GM23338 (cell line): ENCODE measurements at regions not wholly inside any gene's neighbourhood (a gene's known extent, or its start where the extent isn't known, plus 50 kb on each side); places are given as distances from the start of the nearest gene placed in this dataset.

Experiments used
- ATAC-seq: fragments of 200-7000 bp; cut with Tn5 transposase; 3 replicates; pipeline ENCODE4 v1.9.1; 2020
- DNase-seq: peaks from one replicate; pipeline ENCODE4 v3.0.0-alpha.2; 2015; ENCODE audit warnings: low spot score
- H2AFZ ChIP-seq: fragments of 200-600 bp; sonication (generic); 2 replicates; pipeline ENCODE4 v1.8.0; 2016; ENCODE audit warnings: antibody characterized with exemption, mild to moderate bottlenecking, moderate library complexity
- H3F3A ChIP-seq: fragments of 200-600 bp; sonication (generic); replicated peaks from 2 replicates; pipeline ENCODE4 v1.8.0; 2017; ENCODE audit warnings: antibody characterized with exemption, mixed run types, low read depth
- H3K27ac ChIP-seq: fragments of 200-600 bp; sonication (generic); 2 replicates; pipeline ENCODE4 v1.6.1; 2016; ENCODE audit warnings: low read depth
- H3K27me3 ChIP-seq: fragments of 200-600 bp; sonication (generic); 2 replicates; pipeline ENCODE4 v1.8.0; 2016; ENCODE audit warnings: mild to moderate bottlenecking, mixed run types, moderate library complexity; ENCODE audit not compliant: insufficient read depth
- H3K36me3 ChIP-seq: fragments of 200-600 bp; sonication (generic); 2 replicates; pipeline ENCODE4 v1.8.0; 2016; ENCODE audit warnings: mild to moderate bottlenecking; ENCODE audit not compliant: insufficient read depth
- H3K4me1 ChIP-seq: fragments of 200-600 bp; sonication (generic); 2 replicates; pipeline ENCODE4 v1.8.0; 2016; ENCODE audit warnings: mild to moderate bottlenecking, moderate library complexity; ENCODE audit not compliant: insufficient read depth
- H3K4me2 ChIP-seq: fragments of 200-600 bp; sonication (generic); 2 replicates; pipeline ENCODE4 v1.7.1; 2017; ENCODE audit warnings: mixed run types
- H3K4me3 ChIP-seq: fragments of 200-600 bp; sonication (generic); 2 replicates; pipeline ENCODE4 v1.6.1; 2016; ENCODE audit warnings: mixed run types
- H3K79me2 ChIP-seq: fragments of 200-600 bp; sonication (generic); replicated peaks from 2 replicates; pipeline ENCODE4 v1.8.0; 2017; ENCODE audit warnings: mild to moderate bottlenecking; ENCODE audit not compliant: insufficient read depth
- H3K9me2 ChIP-seq: fragments of 200-600 bp; sonication (generic); 2 replicates; pipeline ENCODE4 v1.8.0; 2017; ENCODE audit not compliant: insufficient read depth
- H4K20me1 ChIP-seq: fragments of 200-600 bp; sonication (generic); replicated peaks from 2 replicates; pipeline ENCODE4 v1.8.0; 2017; ENCODE audit warnings: mild to moderate bottlenecking; ENCODE audit not compliant: insufficient read depth
- H3K27ac Mint-ChIP-seq: 2 replicates; pipeline ENCODE4 v1.8.0; 2020; ENCODE audit warnings: inconsistent platforms, mild to moderate bottlenecking, moderate library complexity, mixed read lengths
- H3K27me3 Mint-ChIP-seq: 3 replicates; pipeline ENCODE4 v1.8.0; 2022; ENCODE audit warnings: low read depth, mild to moderate bottlenecking, moderate library complexity, mixed read lengths, inconsistent platforms; ENCODE audit not compliant: insufficient read depth, poor library complexity
- H3K36me3 Mint-ChIP-seq: 3 replicates; pipeline ENCODE4 v1.8.0; 2021; ENCODE audit warnings: low read depth, mild to moderate bottlenecking, inconsistent platforms, moderate library complexity, mixed read lengths
- H3K4me1 Mint-ChIP-seq: 3 replicates; pipeline ENCODE4 v1.8.0; 2020; ENCODE audit warnings: mild to moderate bottlenecking, inconsistent platforms, mixed read lengths
- H3K4me3 Mint-ChIP-seq: 3 replicates; pipeline ENCODE4 v1.8.0; 2021; ENCODE audit warnings: moderate library complexity, mild to moderate bottlenecking, inconsistent platforms, mixed read lengths
- H3K9me3 Mint-ChIP-seq: 3 replicates; pipeline ENCODE4 v1.8.0; 2020; ENCODE audit warnings: moderate library complexity, mild to moderate bottlenecking, inconsistent platforms, mixed read lengths
- CREB1 ChIP-seq: fragments of 250-450 bp; sonication (Bioruptor Pico); IDR thresholded peaks from 2 replicates; pipeline ENCODE4 v1.5.0; 2020; ENCODE audit warnings: low read depth, mild to moderate bottlenecking, moderate library complexity
- ETS1 ChIP-seq: IDR thresholded peaks from 2 replicates; pipeline ENCODE4 v1.6.1; 2016; ENCODE audit warnings: antibody characterized with exemption
- EZH2 ChIP-seq: fragments of 200-600 bp; sonication (generic); IDR thresholded peaks from one replicate; pipeline ENCODE4 v1.8.0; 2017; ENCODE audit warnings: antibody characterized with exemption, mild to moderate bottlenecking, low read depth; ENCODE audit not compliant: unreplicated experiment
- EZH2phosphoT487 ChIP-seq: fragments of 200-600 bp; sonication (generic); IDR thresholded peaks from one replicate; pipeline ENCODE4 v1.8.1; 2018; ENCODE audit warnings: antibody characterized with exemption; ENCODE audit not compliant: unreplicated experiment
- JUNB ChIP-seq: IDR thresholded peaks from one replicate; pipeline ENCODE4 v1.6.1; 2016; ENCODE audit warnings: antibody characterized with exemption; ENCODE audit not compliant: unreplicated experiment
- NANOG ChIP-seq: IDR thresholded peaks from 2 replicates; pipeline ENCODE4 v1.6.1; 2016; ENCODE audit warnings: antibody characterized with exemption, borderline replicate concordance
- POLR2AphosphoS5 ChIP-seq: IDR thresholded peaks from 2 replicates; pipeline ENCODE4 v1.6.1; 2016; ENCODE audit warnings: antibody characterized with exemption, low read depth
- REST ChIP-seq: IDR thresholded peaks from one replicate; pipeline ENCODE4 v1.6.1; 2018; ENCODE audit warnings: antibody characterized with exemption; ENCODE audit not compliant: unreplicated experiment
- ZNF114 ChIP-seq: fragments of 250-450 bp; sonication (Bioruptor Pico); IDR thresholded peaks from 2 replicates; pipeline ENCODE4 v1.5.0; 2020; ENCODE audit warnings: mild to moderate bottlenecking, moderate library complexity
- ZNF331 ChIP-seq: fragments of 250-450 bp; sonication (Bioruptor Pico); IDR thresholded peaks from 2 replicates; pipeline ENCODE4 v1.5.0; 2020; ENCODE audit warnings: low read depth, mild to moderate bottlenecking, moderate library complexity
- ZNF462 ChIP-seq: fragments of 250-450 bp; sonication (Bioruptor Pico); IDR thresholded peaks from 2 replicates; pipeline ENCODE4 v1.5.0; 2020; ENCODE audit warnings: mild to moderate bottlenecking, moderate library complexity

GRCh38 chr2:60234274-60234986 lies 319.0 kb downstream of the BCL11A start:
- TF ChIP-seq REST (no peak), EZH2phosphoT487 (no peak), ZNF331 (CRISPR knock-in tag) (no peak), EZH2 (no peak), POLR2AphosphoS5 (no peak), CREB1 (no peak), JUNB (no peak), ZNF462 (CRISPR knock-in tag) (no peak), NANOG (no peak), ETS1 (no peak), ZNF114 (CRISPR knock-in tag) (no peak)
- peaks cover 2% of the 10 kb centered on the region for H3K27me3 Mint-ChIP-seq
- Histone ChIP-seq H3K36me3 (no peaks in the 10 kb centered on the region), H3F3A (no peaks in the 10 kb centered on the region), H2AFZ (no peak overlapping the region), H3K9me2 (0 out of 2 replicates have a peak, but pooled peaks cover 7% of the 10 kb centered on the region), H3K4me1 (no peaks in the 10 kb centered on the region), H3K79me2 (no peaks in the 10 kb centered on the region), H3K27me3 (no peaks in the 10 kb centered on the region), H3K27ac (no peak overlapping the region), H4K20me1 (no peaks in the 10 kb centered on the region), H3K4me3 (no peak overlapping the region), H3K4me2 (no peak overlapping the region)
- H3K4me1 Mint-ChIP-seq: no peaks in the 10 kb centered on the region
- no peak overlapping the region for H3K4me3 Mint-ChIP-seq
- DNase-seq (no peak), ATAC-seq (no peak)
- no peak overlapping the region for H3K27ac Mint-ChIP-seq
- no peaks in the 10 kb centered on the region; the same call in 2 of the 3 replicates for H3K36me3 Mint-ChIP-seq
- peaks cover 6% of the 10 kb centered on the region; the same call in 2 of the 3 replicates for H3K9me3 Mint-ChIP-seq
